T-helper 2 cell (primary cell): ENCODE measurements at regions not wholly inside any gene's neighbourhood (a gene's known extent, or its start where the extent isn't known, plus 50 kb on each side); places are given as distances from the start of the nearest gene placed in this dataset.
"Not testable (repeated sequence)": the region's sequence is repeated elsewhere in the genome, so short reads cannot be mapped to it uniquely, and the experiment has no call there.

Experiments used
- DNase-seq, 5 experiments: peaks; one replicate each; pipeline versions ENCODE4 v3.0.0 to v3.0.0-alpha.2; 2012 to 2022

DNA sequence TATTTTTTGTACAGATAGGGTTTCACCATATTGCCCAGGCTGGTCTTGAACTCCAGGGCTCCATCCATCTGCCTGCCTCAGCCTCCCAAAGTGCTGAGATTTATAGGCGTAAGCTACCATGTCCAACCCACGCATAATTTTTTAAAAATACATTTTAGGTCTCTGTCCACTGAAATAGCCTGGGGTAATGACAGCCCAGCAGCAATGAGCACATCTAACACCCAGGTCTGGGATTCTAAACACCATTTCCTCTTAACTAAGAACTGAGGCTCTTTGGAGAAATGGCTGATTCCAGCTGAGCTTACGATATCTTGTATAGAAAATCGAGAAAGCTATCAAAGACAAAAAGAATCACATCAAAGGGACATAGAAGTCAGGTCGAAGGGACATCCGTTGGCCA, 245.3 kb downstream of the PARN start:
- DNase-seq: no peak

DNA sequence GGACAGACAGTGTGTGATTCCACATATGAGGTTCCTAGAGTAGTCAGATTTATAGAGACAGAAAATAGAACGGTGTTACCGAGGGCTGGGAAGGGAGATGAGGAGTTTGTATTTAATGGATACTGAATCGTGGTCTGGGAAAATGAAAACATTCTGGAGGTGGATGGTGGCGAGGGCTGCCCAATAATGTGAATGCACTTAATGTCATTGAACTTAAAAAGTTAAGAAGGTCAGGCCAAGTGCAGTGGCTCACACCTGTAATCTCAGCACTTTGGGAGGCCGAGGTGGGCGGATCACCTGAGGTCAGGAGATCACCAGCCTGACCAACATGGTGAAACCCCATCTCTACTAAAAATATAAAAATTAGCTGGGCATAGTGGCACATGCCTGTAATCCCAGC, 246.2 kb downstream of the PARN start:
- DNase-seq: not testable (repeated sequence)

DNA sequence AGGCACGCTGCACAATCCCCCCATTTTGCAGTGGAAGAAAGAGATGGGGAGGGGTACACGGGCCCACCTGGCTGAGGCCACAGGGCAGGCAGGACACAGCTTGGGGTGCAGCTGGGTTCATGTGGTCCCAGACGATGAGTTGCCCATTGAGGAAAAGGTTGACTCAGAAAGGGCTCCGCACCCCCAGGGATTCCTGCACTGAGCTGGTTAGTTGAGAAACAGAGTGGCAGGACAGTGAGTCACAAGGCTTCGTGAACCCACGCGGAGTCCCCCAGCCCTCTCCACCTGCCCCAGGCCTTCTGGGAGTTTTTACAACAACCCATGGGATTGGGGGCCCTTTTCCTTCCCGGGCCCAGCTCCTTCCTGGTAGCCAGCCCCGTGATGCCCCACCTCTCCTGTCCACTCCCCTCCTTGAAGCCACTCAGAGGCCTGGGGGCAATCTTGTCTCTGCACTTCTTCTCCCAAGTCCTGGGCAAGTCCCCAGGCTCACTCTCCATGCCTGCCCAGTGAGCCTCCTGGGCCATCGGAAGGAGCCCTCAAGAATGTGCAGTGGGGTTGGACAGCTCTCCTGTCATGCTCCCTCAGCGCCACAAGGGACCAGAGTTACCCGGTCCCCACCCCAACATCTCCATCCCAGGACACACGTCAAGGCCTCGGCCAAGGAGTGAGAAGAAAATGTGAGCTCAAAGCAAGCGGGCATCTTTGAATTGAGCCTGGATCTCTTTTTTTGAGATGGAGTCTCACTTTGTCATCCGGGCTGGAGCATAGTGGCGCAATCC, 251.2 kb downstream of the PARN start:
- no peak for DNase-seq

DNA sequence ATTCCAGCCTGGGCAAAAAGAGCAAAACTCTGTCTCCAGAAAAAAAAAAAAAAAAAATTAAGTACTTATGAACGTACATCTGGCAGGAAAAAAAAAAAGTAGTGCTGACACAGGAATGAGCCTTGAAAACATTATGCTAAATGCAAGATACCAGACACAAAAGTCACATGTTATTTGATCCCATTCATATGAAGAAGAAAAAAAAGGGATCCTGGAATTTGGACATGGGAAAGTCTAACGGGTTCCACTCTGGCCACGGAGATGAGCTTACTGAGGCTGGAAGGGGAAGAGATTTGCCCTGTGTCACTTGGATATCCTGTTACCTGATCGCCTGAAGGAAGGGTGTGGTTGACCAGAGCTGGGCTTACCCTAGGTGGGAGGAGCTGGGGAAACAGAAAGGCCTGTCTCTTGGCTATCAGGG, 251.9 kb downstream of the PARN start:
- no peak for DNase-seq

DNA sequence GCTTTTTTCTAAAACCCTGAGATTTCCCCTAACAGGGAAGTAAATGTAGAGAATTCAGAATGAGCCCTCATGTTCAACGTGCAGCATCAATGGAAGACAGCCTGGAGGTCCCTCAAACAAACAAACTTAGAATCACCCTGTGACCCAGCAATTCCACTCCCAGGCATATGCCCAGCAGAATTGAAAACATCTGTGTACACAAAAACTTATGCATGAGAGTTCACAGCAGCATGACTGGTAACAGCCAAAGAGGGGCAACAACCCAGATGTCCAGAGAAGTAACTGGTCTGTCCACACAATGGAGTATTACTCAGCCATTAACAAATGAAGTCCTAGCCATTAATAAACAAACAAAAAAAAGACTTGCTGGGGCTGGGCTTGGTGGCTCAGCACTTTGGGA, 252.7 kb downstream of the PARN start:
- no peak for DNase-seq

DNA sequence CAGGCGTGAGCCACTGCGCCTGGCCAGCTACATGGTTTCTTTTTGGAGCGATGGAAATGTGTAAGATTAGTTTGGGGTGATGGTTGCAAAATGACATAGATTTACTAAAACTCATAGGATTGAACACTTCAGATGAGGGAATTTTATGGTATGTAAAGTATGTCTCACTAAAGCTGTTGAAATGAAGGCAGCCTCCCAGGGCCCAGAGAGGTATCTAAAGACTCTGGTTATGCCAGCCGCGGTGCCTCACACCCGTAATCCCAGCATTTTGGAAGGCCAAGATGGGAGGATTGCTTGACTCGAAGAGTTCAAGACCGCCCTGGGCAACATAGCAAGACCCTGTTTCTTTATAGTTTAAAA, 254.9 kb downstream of the PARN start:
- DNase-seq: no peak

DNA sequence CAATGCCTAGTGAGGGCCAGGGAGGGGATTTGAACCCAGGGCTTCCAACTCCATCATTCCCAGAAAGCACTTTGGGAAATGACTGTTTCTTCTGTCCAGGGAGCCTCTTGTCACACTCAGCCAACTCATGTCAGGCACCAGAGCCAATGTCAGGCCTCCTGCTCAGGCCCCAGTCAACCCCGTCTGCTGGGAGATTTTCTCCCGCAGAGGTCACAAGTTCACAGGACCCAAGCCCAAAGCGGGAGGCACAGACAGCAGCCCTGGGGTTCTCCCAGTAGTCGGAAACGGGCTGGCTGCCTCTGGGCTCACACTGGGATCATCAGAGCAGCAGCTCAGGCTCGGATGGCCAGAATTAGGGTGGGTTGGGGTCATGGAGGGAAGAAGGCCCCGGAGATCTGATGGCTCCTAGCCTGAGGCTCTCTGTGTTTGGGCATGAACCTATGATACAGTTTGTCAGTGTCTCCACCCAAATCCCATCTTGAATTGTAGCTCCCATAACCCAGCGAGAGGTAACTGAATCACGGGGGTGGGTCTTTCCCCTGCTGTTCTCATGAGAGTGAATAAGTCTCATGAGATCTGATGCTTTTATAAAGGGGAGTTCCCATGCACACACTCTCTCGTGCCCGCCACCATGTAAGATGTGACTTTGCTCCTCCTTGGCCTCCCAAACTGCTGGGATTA, 255.5 kb downstream of the PARN start:
- DNase-seq: no peak

DNA sequence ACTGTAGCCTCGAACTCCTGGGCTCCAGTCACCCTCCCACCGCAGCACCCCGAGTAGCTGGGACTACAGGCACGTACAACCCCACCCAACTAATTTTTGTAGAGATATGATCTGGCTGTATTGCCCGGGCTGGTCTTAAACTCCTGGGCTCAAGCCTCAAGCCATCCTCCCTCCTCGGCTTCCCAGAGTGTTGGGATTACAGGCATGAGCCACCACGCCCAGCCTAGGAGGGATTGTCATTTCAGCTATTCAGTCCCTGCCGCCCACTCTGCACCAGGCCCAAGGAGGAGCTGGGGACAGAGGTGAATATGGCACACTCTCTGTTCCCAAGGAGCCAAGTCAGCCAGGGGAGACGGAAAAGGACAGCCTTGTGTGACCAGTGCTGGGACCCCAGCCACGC, 256.2 kb downstream of the PARN start:
- DNase-seq: no peak

DNA sequence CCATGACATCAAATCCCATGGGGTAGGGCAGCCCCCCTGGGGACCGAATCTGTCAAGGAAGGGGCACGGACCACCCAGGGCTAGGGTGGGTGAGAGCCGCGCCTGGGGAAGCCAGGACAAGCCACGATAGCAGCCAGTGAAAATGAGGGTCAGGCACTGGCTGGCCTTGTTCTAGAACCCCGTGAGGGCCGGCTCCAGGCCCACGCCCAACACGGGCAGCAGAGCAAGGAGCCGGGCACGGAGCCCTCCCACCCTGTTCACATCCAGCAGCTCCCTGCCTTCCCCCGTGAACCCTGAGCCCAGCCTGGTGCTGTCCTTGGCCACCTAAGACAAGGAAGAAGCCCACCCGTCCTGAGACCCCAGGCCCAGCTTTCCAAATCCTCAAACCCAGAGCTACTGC, 256.7 kb downstream of the PARN start:
- DNase-seq: no peak

DNA sequence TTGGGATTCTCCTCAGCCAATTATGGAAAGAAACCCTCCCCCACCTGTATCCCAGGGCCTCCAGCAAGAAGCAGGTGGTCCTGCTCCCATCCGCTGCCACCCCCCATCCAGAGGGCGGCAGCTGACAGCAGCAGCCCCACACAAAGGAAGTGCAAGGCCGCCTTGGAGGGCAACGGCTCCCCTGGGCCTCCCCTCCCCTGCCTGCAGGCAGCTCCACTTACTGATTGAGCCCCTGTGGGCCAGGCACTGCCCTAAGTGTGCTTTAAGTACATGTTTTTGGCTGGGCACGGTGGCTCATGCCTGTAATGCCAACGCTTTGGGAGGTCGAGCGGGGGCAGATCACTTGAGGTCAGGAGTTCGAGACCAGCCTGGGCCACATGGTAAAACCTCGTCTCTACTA, 257.6 kb downstream of the PARN start:
- no peak for DNase-seq

DNA sequence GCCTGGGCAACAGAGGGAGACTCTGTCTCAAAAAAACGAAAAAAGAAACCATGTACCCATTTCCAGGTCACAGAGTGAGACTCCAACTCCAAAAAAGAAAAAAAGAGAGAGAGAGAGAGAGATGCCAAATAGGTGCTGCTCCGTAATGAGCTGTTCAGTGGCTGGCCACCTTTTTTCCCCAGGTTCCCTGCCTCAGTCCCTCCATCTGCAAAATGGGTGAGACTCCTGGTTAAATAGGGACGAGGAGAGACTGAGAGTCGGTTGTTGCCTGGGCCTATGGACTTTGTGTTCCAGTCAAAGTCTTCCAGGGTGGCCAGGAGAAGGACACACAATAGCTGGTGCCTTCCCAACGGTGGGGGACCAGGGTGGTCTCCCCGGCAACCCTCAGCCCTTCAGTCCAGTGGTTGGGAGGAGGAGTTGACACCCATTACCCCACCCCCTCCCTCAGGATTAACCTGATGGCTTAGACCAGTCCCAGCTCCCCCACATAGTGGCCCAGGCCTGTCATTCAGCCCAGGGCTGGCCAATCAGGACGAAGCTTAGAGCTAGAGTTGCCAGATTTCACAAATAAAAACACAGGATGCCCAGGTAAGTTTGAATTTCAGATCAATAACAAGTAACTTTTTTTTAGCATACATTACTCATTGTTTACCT, 258.2 kb downstream of the PARN start:
- DNase-seq: no peak

DNA sequence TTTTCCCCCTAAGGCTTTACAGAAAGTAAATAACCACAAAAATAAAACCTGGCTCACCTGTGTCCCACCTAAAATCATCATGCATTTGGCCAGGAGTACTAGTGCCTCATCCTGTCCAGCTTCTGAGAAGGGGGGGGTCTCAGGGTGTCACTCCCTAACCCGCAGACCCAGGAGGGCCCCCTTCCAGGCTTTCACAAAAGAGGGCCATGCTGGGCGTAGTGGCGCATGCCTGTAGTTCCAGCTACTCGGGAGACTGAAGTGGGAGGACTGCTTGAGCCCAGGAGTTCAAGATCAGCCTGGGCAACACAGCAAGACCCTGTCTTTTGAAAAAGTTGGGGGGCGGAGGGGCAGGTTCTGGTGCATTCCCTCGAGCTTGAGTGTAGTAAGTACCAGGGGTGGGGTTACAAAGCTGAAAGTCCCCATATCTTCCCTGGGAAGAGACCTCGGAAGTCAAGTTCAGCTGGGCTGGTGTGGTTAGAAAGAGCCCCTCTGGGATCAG, 259.3 kb downstream of the PARN start:
- no peak for DNase-seq

DNA sequence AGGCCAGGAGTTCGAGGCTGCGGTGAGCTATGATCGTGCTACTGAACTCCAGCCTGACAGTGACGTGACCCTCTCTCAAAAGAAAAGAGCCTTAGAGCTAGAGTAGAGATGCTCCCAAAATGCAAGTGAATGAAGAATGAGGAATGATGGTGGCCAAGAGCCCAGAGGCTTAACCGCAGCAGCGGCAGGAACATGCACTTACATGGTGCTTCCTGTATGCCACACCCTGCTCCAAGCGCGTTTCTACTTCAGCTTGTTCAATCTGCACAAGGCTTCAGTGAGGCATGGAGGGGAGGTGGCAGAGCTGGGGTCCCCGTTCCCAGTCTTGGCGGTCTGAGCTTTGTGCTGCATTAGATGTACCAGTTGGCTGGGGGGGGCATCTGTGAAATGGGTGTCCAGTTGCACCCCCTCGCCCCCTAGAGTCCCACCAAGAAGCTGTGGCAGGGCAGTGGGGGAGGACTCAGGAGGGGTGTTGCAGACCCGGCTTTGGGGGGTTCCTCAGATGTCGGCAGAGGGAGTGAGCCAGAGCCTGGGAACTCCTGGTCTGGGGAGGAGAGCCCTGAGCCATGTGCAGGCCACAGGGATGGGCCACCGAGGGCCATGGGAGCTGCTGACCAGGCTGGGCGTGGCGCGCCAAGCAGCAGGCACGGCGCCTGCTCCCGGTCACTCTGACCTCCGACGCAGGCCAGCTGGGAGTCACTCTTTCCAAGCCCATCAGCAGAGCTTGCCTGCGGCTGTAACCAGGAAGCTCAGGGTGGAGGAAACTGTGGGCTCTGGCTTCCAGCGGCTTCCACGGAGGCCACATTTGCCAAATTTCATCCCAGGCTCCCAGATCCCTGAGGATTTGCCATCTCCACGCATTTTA, 260.1 kb downstream of the PARN start:
- no peak for DNase-seq

DNA sequence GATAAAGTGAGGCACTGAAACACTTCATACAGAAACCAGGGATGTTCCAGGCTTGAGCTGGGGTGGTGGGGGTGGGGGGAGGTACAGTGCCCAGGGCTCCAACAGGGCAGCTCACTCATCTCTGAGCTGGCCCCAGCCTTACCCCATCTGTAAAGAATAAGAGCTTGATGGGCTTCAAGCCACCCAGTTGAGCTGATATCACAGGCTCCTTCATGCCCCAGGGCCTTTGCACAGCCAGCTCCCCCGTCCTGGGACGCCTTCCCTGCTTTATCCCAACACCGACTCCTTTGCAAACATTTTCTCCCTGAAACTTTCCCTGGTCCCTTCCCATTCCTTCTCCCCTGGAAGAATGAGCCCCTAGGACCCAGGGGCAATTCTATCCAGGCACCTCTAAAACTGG, 261.7 kb downstream of the PARN start:
- DNase-seq: no peak

DNA sequence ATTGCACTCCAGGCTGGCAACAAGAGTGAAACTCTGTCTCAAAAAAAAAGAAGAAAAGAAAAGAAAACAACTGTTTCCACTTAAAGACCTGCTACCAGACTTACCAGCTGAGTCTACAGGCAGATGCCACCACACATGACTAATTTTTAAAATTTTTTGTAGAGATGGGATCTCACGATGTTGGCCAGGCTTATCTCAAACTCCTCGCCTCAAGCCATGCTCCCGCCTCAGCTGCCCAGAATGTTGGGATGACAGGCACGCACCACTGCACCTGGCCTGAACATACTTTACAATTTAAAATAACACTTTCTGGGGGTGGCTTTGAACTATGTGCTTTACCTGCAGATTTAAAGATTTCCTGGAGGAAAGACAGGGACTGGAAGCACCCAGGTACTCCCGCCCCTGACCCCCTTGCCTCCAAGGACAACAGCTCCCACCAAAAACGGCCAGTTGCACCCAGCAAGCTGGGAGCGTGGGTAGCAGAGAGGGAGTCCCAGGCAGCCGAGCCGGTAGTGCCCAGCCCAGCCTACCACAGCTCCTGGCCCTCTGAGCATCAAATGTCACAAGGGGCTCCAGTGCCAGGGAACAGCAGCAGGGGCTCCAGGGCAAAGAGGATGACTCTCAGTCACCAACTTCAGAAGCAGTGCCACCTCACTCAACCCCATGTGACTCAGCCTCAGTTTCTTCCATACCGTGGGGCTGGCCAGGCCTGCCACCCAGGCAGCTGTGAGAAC, 262.9 kb downstream of the PARN start:
- no peak for DNase-seq

DNA sequence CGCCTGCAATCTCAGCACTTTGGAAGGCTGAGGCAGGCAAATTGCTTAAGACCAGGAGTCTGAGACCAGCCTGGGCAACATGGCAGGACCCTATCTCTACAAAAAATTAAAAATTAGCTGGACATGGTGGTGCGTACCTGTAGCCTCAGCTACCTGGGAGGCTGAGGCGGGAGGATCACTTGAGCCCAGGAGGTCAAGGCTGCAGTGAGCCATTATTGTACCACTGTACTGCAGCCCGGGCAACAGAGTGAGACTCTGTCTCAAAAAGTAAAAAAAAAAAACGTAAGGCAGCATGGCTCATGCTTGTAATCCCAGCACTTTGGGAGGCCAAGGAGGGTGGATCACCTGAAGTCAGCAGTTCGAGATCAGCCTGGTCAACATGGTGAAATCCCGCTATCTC, 263.6 kb downstream of the PARN start:
- no peak for DNase-seq

DNA sequence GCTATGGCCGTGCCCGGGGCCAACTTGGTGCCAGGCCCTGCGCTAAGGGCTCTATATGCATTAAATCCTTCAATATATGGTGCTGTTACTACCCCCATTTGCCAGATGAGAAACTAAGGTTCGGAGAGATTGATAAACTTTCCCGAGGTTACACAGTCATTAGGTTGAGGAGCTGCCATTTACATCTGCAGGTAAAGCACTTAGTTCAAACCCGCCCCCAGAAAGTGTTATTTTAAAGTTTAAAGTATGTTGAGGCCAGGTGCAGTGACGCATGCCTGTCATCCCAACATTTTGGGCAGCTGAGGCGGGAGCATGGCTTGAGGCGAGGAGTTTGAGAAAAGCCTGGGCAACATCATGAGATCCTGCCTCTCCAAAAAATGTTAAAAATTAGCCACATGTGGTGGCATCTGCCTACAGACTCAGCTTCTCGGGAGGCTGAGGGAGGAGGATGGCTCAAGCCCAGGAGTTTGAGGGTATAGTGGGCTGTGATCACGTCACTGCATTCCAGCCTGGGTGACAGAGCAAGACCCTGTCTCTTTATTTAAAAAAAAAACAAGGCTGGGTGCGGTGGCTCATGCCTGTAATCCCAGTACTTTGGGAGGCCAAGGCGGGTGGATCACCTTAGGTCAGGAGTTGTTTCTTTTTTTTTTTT, 264.7 kb downstream of the PARN start:
- DNase-seq: no peak

DNA sequence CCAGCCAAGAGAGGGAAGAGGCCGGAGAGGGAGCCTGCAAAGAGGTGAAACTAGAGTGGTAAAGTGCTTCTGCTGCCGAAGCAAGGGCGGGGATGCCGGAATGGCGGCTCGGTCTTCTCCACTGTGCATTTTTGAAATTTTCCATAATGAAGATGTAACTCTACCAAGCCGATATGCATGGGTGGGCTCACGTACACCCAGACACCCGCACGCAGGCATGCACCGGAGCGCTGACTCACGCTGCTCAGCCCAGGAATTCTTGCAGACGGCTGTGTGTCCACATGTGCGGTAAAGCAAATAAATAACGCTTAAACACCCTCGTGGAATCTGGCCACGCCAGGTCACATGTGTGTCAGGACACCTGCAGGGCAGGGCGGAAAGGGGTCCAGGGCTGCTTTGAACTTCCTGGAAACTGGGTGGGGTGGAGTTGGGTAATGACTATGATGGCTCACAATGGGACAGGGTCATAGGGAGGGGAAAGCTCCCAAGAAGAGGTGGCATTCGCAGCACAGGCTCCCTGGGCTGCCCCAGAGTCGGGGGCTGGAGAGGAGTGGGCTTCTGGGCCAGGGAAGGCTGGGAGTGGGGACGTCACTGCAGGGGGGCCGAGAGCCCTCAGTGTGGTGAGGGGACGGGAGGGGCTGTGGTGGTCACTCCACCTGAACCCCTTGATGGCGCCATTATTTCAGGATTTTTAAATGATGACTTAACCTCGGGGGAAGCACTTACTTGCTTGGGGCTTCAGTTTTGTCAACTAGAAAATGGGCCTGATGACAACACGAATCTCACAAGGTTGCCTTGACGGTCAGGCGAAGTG, 265.5 kb downstream of the PARN start:
- no peak for DNase-seq

DNA sequence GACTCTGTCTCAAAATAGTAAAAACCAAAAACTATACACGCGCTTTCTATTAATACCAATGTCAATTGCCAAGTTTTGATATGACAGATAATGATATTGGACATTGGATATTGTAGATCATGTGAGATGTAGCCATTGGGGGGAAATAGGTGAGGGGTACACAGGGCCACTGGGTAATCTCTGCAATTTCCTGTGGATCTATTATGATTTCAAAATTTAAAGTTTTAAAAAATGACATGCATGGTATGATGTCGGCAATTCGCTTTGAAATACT, 266.0 kb downstream of the PARN start:
- DNase-seq: no peak

DNA sequence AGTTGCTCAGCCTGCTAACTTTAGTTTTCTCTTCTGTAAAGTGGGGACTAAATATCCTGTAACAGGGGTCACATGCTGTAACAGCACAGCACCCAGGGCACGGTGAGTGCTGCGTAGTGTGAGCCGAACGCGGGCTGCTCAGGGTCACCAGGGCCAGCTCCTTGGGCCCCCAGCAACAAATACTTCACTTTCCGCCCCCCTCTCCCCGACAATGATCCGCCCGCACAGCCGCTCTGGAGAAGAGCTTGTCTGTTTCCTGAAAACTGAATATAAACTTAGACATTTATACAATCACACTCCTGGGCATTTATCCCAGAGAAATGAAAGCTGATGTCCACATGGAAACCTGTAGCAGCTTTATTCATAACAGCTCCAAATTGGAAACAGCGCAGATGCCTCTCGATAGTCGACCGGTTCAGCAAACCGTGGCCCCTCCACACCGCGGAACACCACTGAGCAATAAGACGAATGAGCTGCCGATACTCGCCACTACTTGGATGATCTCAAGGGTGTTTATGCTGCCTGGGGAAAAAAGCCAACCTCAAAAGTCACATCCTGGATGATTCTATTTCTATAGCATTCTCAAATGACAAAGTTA, 267.2 kb downstream of the PARN start:
- no peak for DNase-seq
